Prostate gland (tissue), 2 donors: ENCODE measurements at regions not wholly inside any gene's neighbourhood (a gene's known extent, or its start where the extent isn't known, plus 50 kb on each side); places are given as distances from the start of the nearest gene placed in this dataset.

Experiments
- CTCF ChIP-seq, 4 experiments: fragments of 200-600 bp in 2 of 4; fragments of 450-650 bp in 2 of 4; sonication (generic) in 2 of 4; IDR thresholded peaks; 1 replicate in 3 of 4; 2 replicates in 1 of 4; pipeline ENCODE4 v1.5.1; 2016 to 2019; ENCODE audit warnings: antibody characterized with exemption in 4 of 4, mild to moderate bottlenecking in 2 of 4, moderate library complexity in 2 of 4
- POLR2A ChIP-seq: fragments of 450-650 bp; IDR thresholded peaks from one replicate; pipeline ENCODE4 v1.6.1; 2016; ENCODE audit warnings: antibody characterized with exemption, mild to moderate bottlenecking

- TF ChIP-seq CTCF (IDR thresholded peaks at IDR 0.05) (no peak), POLR2A (no peak)
Observed at GRCh38 chr7:17181482-17181881, 117.0 kb upstream of the AHR start.
